ENCODE measurements at regions not wholly inside any gene's neighbourhood (a gene's known extent, or its start where the extent isn't known, plus 50 kb on each side); places are given as distances from the start of the nearest gene placed in this dataset.

DNA sequence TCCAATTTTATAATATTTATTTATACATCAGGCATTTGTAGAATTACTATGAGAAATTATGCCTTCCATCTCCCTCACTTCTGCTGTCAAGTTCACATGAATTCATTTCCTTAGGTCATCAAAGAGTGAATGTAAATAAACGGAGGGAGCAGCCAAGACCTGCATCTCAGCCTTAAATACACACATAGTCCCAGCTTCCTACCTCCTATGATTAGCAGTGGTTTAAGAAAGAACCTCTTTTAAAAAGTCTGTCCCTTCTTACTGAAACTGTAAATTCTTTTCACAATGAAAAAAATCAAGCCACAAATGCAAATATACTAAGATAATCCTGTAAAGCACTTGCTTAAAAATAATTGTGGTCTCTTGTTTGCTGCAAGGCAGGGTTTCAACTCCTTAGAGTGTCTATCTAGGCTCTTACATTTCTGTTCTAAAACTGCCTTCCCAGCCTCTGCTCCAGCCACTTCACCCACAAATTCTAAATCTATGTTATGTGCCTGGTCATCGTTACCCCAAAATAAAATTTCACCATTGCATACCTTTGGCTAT lies 532.7 kb upstream of the FSHR start:
- Mint-ChIP-seq H3K36me3 (ENCODE audit: insufficient read depth, unreplicated experiment) (no peaks in the 10 kb centered on the region), H3K4me1 (ENCODE audit: low read depth, unreplicated experiment) (no peaks in the 10 kb centered on the region), H3K4me3 (ENCODE audit: unreplicated experiment) (no peak overlapping the region), H3K9me3 (ENCODE audit: unreplicated experiment) (no peaks in the 10 kb centered on the region), H3K27ac (ENCODE audit: unreplicated experiment) (no peak overlapping the region), H3K27me3 (ENCODE audit: insufficient read depth, unreplicated experiment) (peaks cover 3% of the 10 kb centered on the region)
- no peaks in the 10 kb centered on the region for H3K27me3 ChIP-seq (replicated peaks; ENCODE audit: control insufficient read depth, insufficient read depth, low read length)
- intact Hi-C loops (cut with micrococcal nuclease; ENCODE audit: unreplicated experiment) = loop anchor here (1.0 to 10.0 kb wide), 2 partner anchors 715 to 808 kb away; no protein-coding TSS in a partner anchor
- no peaks in the 10 kb centered on the region for H3K4me1 ChIP-seq
- H3K9me3 ChIP-seq = no peaks in the 10 kb centered on the region
- POLR2A ChIA-PET = no interaction called here
- no peak for DNase-seq
- no peak overlapping the region for H3K4me3 ChIP-seq (ENCODE audit: low read depth, low read length)
- BruUV-seq (replicated peaks) = no TSS peak
- CTCF ChIA-PET = no interaction called here
- TF ChIP-seq, protein P1, sequence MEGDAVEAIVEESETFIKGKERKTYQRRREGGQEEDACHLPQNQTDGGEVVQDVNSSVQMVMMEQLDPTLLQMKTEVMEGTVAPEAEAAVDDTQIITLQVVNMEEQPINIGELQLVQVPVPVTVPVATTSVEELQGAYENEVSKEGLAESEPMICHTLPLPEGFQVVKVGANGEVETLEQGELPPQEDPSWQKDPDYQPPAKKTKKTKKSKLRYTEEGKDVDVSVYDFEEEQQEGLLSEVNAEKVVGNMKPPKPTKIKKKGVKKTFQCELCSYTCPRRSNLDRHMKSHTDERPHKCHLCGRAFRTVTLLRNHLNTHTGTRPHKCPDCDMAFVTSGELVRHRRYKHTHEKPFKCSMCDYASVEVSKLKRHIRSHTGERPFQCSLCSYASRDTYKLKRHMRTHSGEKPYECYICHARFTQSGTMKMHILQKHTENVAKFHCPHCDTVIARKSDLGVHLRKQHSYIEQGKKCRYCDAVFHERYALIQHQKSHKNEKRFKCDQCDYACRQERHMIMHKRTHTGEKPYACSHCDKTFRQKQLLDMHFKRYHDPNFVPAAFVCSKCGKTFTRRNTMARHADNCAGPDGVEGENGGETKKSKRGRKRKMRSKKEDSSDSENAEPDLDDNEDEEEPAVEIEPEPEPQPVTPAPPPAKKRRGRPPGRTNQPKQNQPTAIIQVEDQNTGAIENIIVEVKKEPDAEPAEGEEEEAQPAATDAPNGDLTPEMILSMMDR (IDR thresholded peaks at IDR 0.05; ENCODE audit: insufficient read depth in 1 of 2, low read depth in 1 of 2, low read length in 1 of 2, severe bottlenecking in 1 of 2, unreplicated experiment in 1 of 2) = no peak
- no peaks in the 10 kb centered on the region for H3K36me3 ChIP-seq (ENCODE audit: control insufficient read depth, insufficient read depth, low read length)

DNA sequence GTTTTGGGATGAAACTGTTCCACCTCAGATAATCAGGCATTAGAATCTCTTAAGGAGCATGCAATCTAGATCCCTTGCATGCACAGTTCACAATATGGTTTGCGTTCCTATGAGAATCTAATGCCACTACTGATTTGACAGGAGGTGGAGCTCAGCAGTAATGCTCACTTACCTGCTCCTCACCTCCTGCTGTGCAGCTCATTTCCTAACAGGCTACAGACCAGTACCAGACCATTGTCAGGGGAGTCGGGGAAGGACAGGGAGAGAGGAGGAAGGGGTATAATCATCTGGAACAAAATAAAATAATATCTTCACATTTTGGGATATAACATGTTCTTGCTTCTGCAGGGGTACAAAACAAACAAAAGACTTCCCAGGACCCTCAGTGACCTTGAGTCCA lies 532.0 kb upstream of the FSHR start:
- Mint-ChIP-seq H3K9me3 (ENCODE audit: unreplicated experiment) (no peaks in the 10 kb centered on the region), H3K4me3 (ENCODE audit: unreplicated experiment) (no peak overlapping the region), H3K36me3 (ENCODE audit: insufficient read depth, unreplicated experiment) (no peaks in the 10 kb centered on the region), H3K4me1 (ENCODE audit: low read depth, unreplicated experiment) (no peaks in the 10 kb centered on the region), H3K27ac (ENCODE audit: unreplicated experiment) (no peak overlapping the region), H3K27me3 (ENCODE audit: insufficient read depth, unreplicated experiment) (peaks cover 3% of the 10 kb centered on the region)
- Histone ChIP-seq H3K36me3 (ENCODE audit: control insufficient read depth, insufficient read depth, low read length) (no peaks in the 10 kb centered on the region), H3K4me3 (ENCODE audit: low read depth, low read length) (no peak overlapping the region), H3K27me3 (replicated peaks; ENCODE audit: control insufficient read depth, insufficient read depth, low read length) (no peaks in the 10 kb centered on the region), H3K4me1 (no peaks in the 10 kb centered on the region), H3K9me3 (no peaks in the 10 kb centered on the region)
- no TSS peak for BruUV-seq (replicated peaks)
- no peak for DNase-seq
- intact Hi-C loops (cut with micrococcal nuclease; ENCODE audit: unreplicated experiment) = loop anchor here (10.0 kb wide), 1 partner anchor 809 kb away; no protein-coding TSS in a partner anchor
- ChIA-PET POLR2A (no interaction called here), CTCF (no interaction called here)
- TF ChIP-seq, protein P1 (IDR thresholded peaks at IDR 0.05; ENCODE audit: insufficient read depth in 1 of 2, low read depth in 1 of 2, low read length in 1 of 2, severe bottlenecking in 1 of 2, unreplicated experiment in 1 of 2) = no peak

DNA sequence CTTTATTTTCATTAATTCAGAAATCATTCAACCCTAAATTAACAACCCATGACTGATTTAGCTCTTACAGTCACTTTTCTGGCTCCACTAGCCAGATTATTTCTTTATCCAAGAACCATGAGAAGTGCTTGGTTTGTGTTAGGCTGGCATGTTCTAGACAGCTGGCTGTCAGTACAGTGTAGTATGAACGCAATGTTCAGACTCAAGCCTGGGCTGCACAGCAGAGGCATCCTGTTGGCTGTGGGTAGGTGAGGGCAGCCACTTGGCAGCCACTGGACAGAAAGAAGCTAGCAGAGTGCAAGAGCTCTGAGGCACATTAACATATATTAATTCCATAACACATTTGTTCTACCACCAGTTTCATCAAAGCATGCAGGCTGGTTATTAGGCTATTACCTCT lies 522.9 kb upstream of the FSHR start:
- no peak overlapping the region for H3K4me3 ChIP-seq (ENCODE audit: low read depth, low read length)
- Mint-ChIP-seq H3K9me3 (ENCODE audit: unreplicated experiment) (no peaks in the 10 kb centered on the region), H3K27ac (ENCODE audit: unreplicated experiment) (no peak overlapping the region), H3K4me3 (ENCODE audit: unreplicated experiment) (no peak overlapping the region), H3K4me1 (ENCODE audit: low read depth, unreplicated experiment) (no peaks in the 10 kb centered on the region), H3K36me3 (ENCODE audit: insufficient read depth, unreplicated experiment) (no peaks in the 10 kb centered on the region), H3K27me3 (ENCODE audit: insufficient read depth, unreplicated experiment) (peaks cover 3% of the 10 kb centered on the region)
- no TSS peak for BruUV-seq (replicated peaks)
- ChIA-PET POLR2A (no interaction called here), CTCF (no interaction called here)
- no peaks in the 10 kb centered on the region for H3K4me1 ChIP-seq
- no peaks in the 10 kb centered on the region for H3K9me3 ChIP-seq
- no peaks in the 10 kb centered on the region for H3K27me3 ChIP-seq (replicated peaks; ENCODE audit: control insufficient read depth, insufficient read depth, low read length)
- TF ChIP-seq, protein P1 (IDR thresholded peaks at IDR 0.05; ENCODE audit: insufficient read depth in 1 of 2, low read depth in 1 of 2, low read length in 1 of 2, severe bottlenecking in 1 of 2, unreplicated experiment in 1 of 2) = no peak
- no peak for DNase-seq
- no peaks in the 10 kb centered on the region for H3K36me3 ChIP-seq (ENCODE audit: control insufficient read depth, insufficient read depth, low read length)
- intact Hi-C loops (cut with micrococcal nuclease; ENCODE audit: unreplicated experiment) = no loop called here
